Activated naive CD4-positive, alpha-beta T cell treated with Interleukin-2 at 50 U/mL for 16 hours (primary cell): ENCODE measurements at regions not wholly inside any gene's neighbourhood (a gene's known extent, or its start where the extent isn't known, plus 50 kb on each side); places are given as distances from the start of the nearest gene placed in this dataset.

Experiments
- DNase-seq: peaks from one replicate; pipeline ENCODE4 v3.0.0-alpha.2; 2020

- no peak for DNase-seq
Measured at GRCh38 chr1:23639460-23640095, 52.0 kb upstream of the RPL11 start.

GRCh38 chr1:23638786-23639241 is 52.8 kb upstream of the RPL11 start:
- DNase-seq, result no peak

- DNase-seq, result no peak
Measured at GRCh38 chr1:23638188-23638619, 53.4 kb upstream of the RPL11 start.

GRCh38 chr1:23636009-23636408 is 55.6 kb upstream of the RPL11 start:
- DNase-seq, result no peak

- peak; percentile 56 for DNase-seq
Measured at GRCh38 chr1:23634840-23635651, 56.6 kb upstream of the RPL11 start.

GRCh38 chr1:23634518-23634839 is 57.1 kb upstream of the RPL11 start:
- DNase-seq, result no peak

- DNase-seq, result no peak
Measured at GRCh38 chr1:23632479-23633160, 59.0 kb upstream of the RPL11 start.

- DNase-seq, result no peak
Measured at GRCh38 chr1:23629708-23630290, 61.8 kb upstream of the RPL11 start.

GRCh38 chr1:23628951-23629387 is 62.6 kb upstream of the RPL11 start:
- no peak for DNase-seq

- DNase-seq, result no peak
Measured at GRCh38 chr1:23627069-23627735, 64.4 kb upstream of the RPL11 start.

- DNase-seq, result no peak
Measured at GRCh38 chr1:23625929-23626535, 65.6 kb upstream of the RPL11 start.

- no peak for DNase-seq
Measured at GRCh38 chr1:23625459-23625858, 66.1 kb upstream of the RPL11 start.

GRCh38 chr1:23624440-23624839 is 65.1 kb upstream of the ID3 start:
- peak; percentile 47 for DNase-seq

- DNase-seq, result no peak
Measured at GRCh38 chr1:23622284-23622683, 63.0 kb upstream of the ID3 start.

GRCh38 chr1:23620605-23621004 is 61.3 kb upstream of the ID3 start:
- DNase-seq, result no peak

GRCh38 chr1:23619299-23620188 is 60.2 kb upstream of the ID3 start:
- peak; percentile 84 for DNase-seq

- no peak for DNase-seq
Measured at GRCh38 chr1:23618586-23619083, 59.3 kb upstream of the ID3 start.

GRCh38 chr1:23617084-23617521 is 57.8 kb upstream of the ID3 start:
- DNase-seq, result no peak

- no peak for DNase-seq
Measured at GRCh38 chr1:23616292-23616824, 57.1 kb upstream of the ID3 start.

GRCh38 chr1:23615852-23616251 is 56.6 kb upstream of the ID3 start:
- no peak for DNase-seq

- no peak for DNase-seq
Measured at GRCh38 chr1:23615423-23615822, 56.1 kb upstream of the ID3 start.
